ENCODE measurements at regions not wholly inside any gene's neighbourhood (a gene's known extent, or its start where the extent isn't known, plus 50 kb on each side); places are given as distances from the start of the nearest gene placed in this dataset.

- no peaks in the 10 kb centered on the region for H3K4me1 Mint-ChIP-seq (ENCODE audit: low read depth)
- peaks cover 2% of the 10 kb centered on the region for H3K27me3 Mint-ChIP-seq (ENCODE audit: insufficient read depth)
- TF ChIP-seq CTCF (IDR thresholded peaks at IDR 0.05), result no peak
- DNase-seq, result no peak
- no peak overlapping the region for H3K27ac Mint-ChIP-seq
- peaks cover 23% of the 10 kb centered on the region for H3K9me3 Mint-ChIP-seq
- H3K4me3 Mint-ChIP-seq, result no peak overlapping the region
- H3K36me3 Mint-ChIP-seq (ENCODE audit: low read depth), result no peaks in the 10 kb centered on the region
Measured at GRCh38 chr17:54849660-54850059, 51.0 kb upstream of the TOM1L1 start.
